Mesenchymal stem cell (in vitro differentiated cells and primary cell): ENCODE measurements at regions not wholly inside any gene's neighbourhood (a gene's known extent, or its start where the extent isn't known, plus 50 kb on each side); places are given as distances from the start of the nearest gene placed in this dataset.
A peak's percentile ranks its signal among the peaks of the same experiment; 100 is the strongest.

Experiments used
- DNase-seq: peaks from one replicate; pipeline ENCODE4 v3.0.0-alpha.2; 2013
- H2AFZ ChIP-seq: one replicate; pipeline ENCODE4 v1.6.1; 2013; ENCODE audit warnings: low read depth, mild to moderate bottlenecking, control low read depth, inconsistent platforms, low read length, moderate library complexity
- H2AK5ac ChIP-seq: 2 replicates; pipeline ENCODE4 v1.6.1; 2013; ENCODE audit warnings: low read length, moderate library complexity, mild to moderate bottlenecking, inconsistent platforms; ENCODE audit not compliant: severe bottlenecking
- H2BK120ac ChIP-seq: one replicate; pipeline ENCODE4 v1.6.1; 2013; ENCODE audit warnings: low read depth, mild to moderate bottlenecking, inconsistent platforms, low read length, moderate library complexity
- H2BK12ac ChIP-seq, 2 experiments: one replicate each; pipeline ENCODE4 v1.6.1; 2013; ENCODE audit warnings: inconsistent platforms in 2 of 2, low read length in 2 of 2, mild to moderate bottlenecking in 2 of 2, moderate library complexity in 2 of 2, control low read depth in 1 of 2
- H2BK15ac ChIP-seq: one replicate; pipeline ENCODE4 v1.6.1; 2013; ENCODE audit warnings: mild to moderate bottlenecking, low read depth, inconsistent platforms; ENCODE audit not compliant: poor library complexity, severe bottlenecking
- H2BK5ac ChIP-seq: 2 replicates; pipeline ENCODE4 v1.6.1; 2013; ENCODE audit warnings: low read depth, mild to moderate bottlenecking, low read length, control low read depth, inconsistent platforms; ENCODE audit not compliant: poor library complexity, severe bottlenecking
- H3K14ac ChIP-seq, 2 experiments: one replicate each; pipeline ENCODE4 v1.6.1; 2013; ENCODE audit warnings: inconsistent platforms in 2 of 2, low read length in 2 of 2, control low read depth in 1 of 2, mild to moderate bottlenecking in 1 of 2, moderate library complexity in 1 of 2
- H3K18ac ChIP-seq, 2 experiments: one replicate each; pipeline ENCODE4 v1.6.1; 2013; ENCODE audit warnings: inconsistent platforms in 2 of 2, low read length in 2 of 2, control low read depth in 1 of 2, low read depth in 1 of 2, mild to moderate bottlenecking in 1 of 2
- H3K23ac ChIP-seq, 2 experiments: one replicate each; pipeline ENCODE4 v1.6.1; 2013; ENCODE audit warnings: inconsistent platforms in 2 of 2, low read length in 2 of 2, mild to moderate bottlenecking in 2 of 2, moderate library complexity in 2 of 2, control low read depth in 1 of 2
- H3K27ac ChIP-seq: 2 replicates; pipeline ENCODE4 v1.5.1; 2013; ENCODE audit warnings: mild to moderate bottlenecking, moderate library complexity, low read length, control low read depth, inconsistent platforms; ENCODE audit not compliant: poor library complexity, severe bottlenecking
- H3K27me3 ChIP-seq, 2 experiments: 2 replicates each; pipeline versions ENCODE4 v1.6.1 to v1.7.0; 2013; ENCODE audit warnings: low read length in 2 of 2, mild to moderate bottlenecking in 2 of 2, moderate library complexity in 2 of 2, control low read depth in 1 of 2, inconsistent platforms in 1 of 2; ENCODE audit not compliant: control insufficient read depth in 1 of 2, insufficient read depth in 1 of 2
- H3K36me3 ChIP-seq, 2 experiments: 2 replicates each; pipeline versions ENCODE4 v1.6.1 to v1.7.0; 2013; ENCODE audit warnings: low read length in 2 of 2, control low read depth in 1 of 2, inconsistent platforms in 1 of 2, low read depth in 1 of 2, mild to moderate bottlenecking in 1 of 2; ENCODE audit not compliant: insufficient read depth in 2 of 2, control insufficient read depth in 1 of 2
- H3K4ac ChIP-seq, 2 experiments: one replicate each; pipeline ENCODE4 v1.6.1; 2013; ENCODE audit warnings: inconsistent platforms in 2 of 2, low read length in 2 of 2, mild to moderate bottlenecking in 2 of 2, moderate library complexity in 2 of 2, control low read depth in 1 of 2, low read depth in 1 of 2
- H3K4me1 ChIP-seq: 2 replicates; pipeline ENCODE4 v1.6.1; 2013; ENCODE audit warnings: low read depth, low read length, control low read depth; ENCODE audit not compliant: control insufficient read depth, insufficient read depth
- H3K4me2 ChIP-seq: 2 replicates; pipeline ENCODE4 v1.6.1; 2013; ENCODE audit warnings: low read length, mild to moderate bottlenecking, inconsistent platforms; ENCODE audit not compliant: poor library complexity, severe bottlenecking
- H3K4me3 ChIP-seq, 2 experiments: 2 replicates each; pipeline versions ENCODE4 v1.5.1 to v1.7.0; 2013; ENCODE audit warnings: low read length in 2 of 2, mild to moderate bottlenecking in 2 of 2, control low read depth in 1 of 2, low read depth in 1 of 2; ENCODE audit not compliant: insufficient read depth in 1 of 2
- H3K79me1 ChIP-seq: replicated peaks from 2 replicates; pipeline ENCODE4 v1.6.1; 2013; ENCODE audit warnings: mild to moderate bottlenecking, control low read depth, low read length, inconsistent platforms; ENCODE audit not compliant: poor library complexity, severe bottlenecking
- H3K9ac ChIP-seq: 2 replicates; pipeline ENCODE4 v1.7.0; 2013; ENCODE audit warnings: mild to moderate bottlenecking, low read length, moderate library complexity
- H3K9me3 ChIP-seq: 2 replicates; pipeline ENCODE4 v1.7.0; 2013; ENCODE audit warnings: mild to moderate bottlenecking, low read length; ENCODE audit not compliant: control insufficient read depth
- H4K8ac ChIP-seq: one replicate; pipeline ENCODE4 v1.6.1; 2013; ENCODE audit warnings: inconsistent platforms, mild to moderate bottlenecking, low read length, moderate library complexity
- H4K91ac ChIP-seq: one replicate; pipeline ENCODE4 v1.6.1; 2013; ENCODE audit warnings: mild to moderate bottlenecking, low read length, inconsistent platforms
- WGBS: methylation state at CpG from one replicate; pipeline ENCODE4 v1.1.7; 2013; ENCODE audit warnings: mixed read lengths; 5-methylcytosine and 5-hydroxymethylcytosine counted together

DNA sequence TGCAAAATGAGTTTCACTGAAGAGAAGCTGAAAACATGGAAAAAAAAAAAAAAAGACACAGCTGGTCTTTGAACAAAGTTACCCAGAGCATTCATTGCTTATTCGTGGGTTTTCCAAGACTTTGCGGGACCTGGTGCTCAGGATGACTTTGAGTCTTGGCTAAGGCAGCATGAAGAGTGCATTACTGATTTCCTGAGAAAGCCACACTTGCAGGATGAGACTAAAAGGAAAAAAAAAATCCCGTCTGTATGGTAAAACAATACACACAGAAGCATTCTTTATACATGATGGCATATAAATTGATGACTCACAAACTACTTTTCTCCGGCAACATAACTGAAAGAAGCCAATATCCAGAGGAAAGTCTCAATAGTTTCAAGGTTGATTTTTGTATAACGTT, 195.4 kb downstream of the SPP2 start:
- Histone ChIP-seq H4K91ac (no peak overlapping the region), H4K8ac (no peak overlapping the region), H3K4me3 (no peak overlapping the region), H3K4me1 (peaks cover 15% of the 10 kb centered on the region), H2AK5ac (peak overlapping the region; percentile 100), H3K18ac (no peak overlapping the region), H2AFZ (no peak overlapping the region), H3K79me1 (peaks cover 18% of the 10 kb centered on the region), H3K27me3 (no peaks in the 10 kb centered on the region), H2BK5ac (peak overlapping the region; percentile 95), H3K4ac (no peak overlapping the region), H3K9me3 (no peaks in the 10 kb centered on the region), H3K9ac (peak overlapping the region; percentile 57), H2BK120ac (no peak overlapping the region), H3K14ac (no peak overlapping the region), H2BK15ac (no peak overlapping the region), H3K36me3 (peaks cover 0 to 9% of the 10 kb centered on the region in 2 experiments), H2BK12ac (no peak overlapping the region), H3K4me2 (no peak overlapping the region), H3K23ac (no peak overlapping the region), H3K27ac (peak overlapping the region; percentile 100)
- 0% methylated on average over 2 of the region's 5 CpGs for WGBS
- peak; percentile 88 for DNase-seq

DNA sequence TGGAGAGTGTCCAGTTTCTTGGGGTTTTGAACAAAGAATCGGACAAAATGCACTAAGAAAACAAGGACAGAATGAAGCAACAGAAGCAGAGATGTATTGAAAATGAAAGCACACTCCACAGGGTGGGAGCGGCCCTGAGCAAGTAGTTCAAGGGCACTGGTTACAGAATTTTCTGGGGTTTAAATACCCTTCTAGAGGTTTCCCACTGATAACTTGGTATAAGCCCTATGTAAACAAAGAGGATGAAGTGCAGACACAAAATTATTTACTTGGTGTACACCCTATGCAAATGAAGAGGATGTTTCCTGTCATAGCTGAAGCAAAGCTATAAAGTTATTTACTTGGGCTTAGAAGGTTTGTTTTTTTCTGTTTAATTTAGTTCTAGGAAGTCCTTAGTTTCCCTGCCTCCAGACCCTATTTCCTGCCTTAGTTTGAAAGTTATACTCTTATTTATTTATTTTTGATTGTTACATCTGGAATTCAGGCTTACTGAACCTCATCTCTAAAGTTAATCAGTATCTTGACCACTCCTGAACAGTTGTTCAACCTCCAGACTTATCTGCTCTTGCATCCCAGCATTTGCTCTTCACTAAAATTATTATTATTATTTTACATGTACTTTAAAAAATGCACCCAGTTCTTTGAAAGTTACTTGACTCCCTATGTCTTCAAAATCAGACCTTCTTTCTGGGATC, 193.5 kb downstream of the SPP2 start:
- Histone ChIP-seq H2AK5ac (peak overlapping the region; percentile 70), H3K9ac (peak overlapping the region; percentile 38), H2BK120ac (no peak overlapping the region), H3K4me3 (no peak overlapping the region), H2AFZ (no peak overlapping the region), H3K9me3 (no peaks in the 10 kb centered on the region), H3K4me1 (peaks cover 13% of the 10 kb centered on the region), H3K36me3 (peaks cover 0 to 9% of the 10 kb centered on the region in 2 experiments), H3K4ac (no peak overlapping the region), H3K23ac (no peak overlapping the region), H3K14ac (no peak overlapping the region), H4K91ac (no peak overlapping the region), H3K4me2 (no peak overlapping the region), H2BK12ac (no peak overlapping the region), H3K27ac (peak overlapping the region; percentile 99), H2BK15ac (no peak overlapping the region), H3K79me1 (peaks cover 18% of the 10 kb centered on the region), H4K8ac (no peak overlapping the region), H3K27me3 (no peaks in the 10 kb centered on the region), H3K18ac (no peak overlapping the region), H2BK5ac (peak overlapping the region; percentile 81)
- 29% methylated on average over 2 of the region's 2 CpGs for WGBS
- DNase-seq = peak; percentile 70

DNA sequence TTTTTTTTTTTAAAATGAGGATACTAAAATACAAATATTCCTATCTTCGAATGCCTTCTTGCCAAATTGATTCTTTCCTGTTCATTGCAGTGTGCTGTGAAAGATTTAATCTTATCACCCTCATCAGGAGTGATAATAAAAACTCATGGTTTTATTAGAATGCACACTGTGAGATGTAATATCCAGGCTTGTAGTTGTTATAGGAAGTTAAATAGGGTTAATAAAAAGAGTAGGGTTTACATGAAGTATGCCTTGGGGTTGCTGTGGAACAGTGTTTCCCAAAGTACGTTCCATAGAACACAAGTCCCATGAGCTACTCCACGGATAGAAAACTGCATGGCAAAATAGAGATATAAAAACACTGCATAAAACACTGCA, 191.9 kb downstream of the SPP2 start:
- Histone ChIP-seq H2BK15ac (no peak overlapping the region), H2AK5ac (no peak overlapping the region), H3K27ac (peak overlapping the region; percentile 99), H4K91ac (no peak overlapping the region), H2BK5ac (peak overlapping the region; percentile 95), H3K27me3 (no peaks in the 10 kb centered on the region), H3K4me2 (no peak overlapping the region), H3K9me3 (no peaks in the 10 kb centered on the region), H2AFZ (no peak overlapping the region), H3K79me1 (peaks cover 4% of the 10 kb centered on the region), H3K36me3 (peaks cover 0 to 3% of the 10 kb centered on the region in 2 experiments), H3K14ac (no peak overlapping the region), H2BK120ac (no peak overlapping the region), H3K23ac (no peak overlapping the region), H2BK12ac (no peak overlapping the region), H3K9ac (peak overlapping the region; percentile 33), H4K8ac (no peak overlapping the region), H3K4me1 (peaks cover 7% of the 10 kb centered on the region), H3K18ac (no peak overlapping the region), H3K4ac (no peak overlapping the region), H3K4me3 (no peak overlapping the region)
- DNase-seq = no peak
- WGBS = 93% methylated on average over 2 of the region's 3 CpGs

DNA sequence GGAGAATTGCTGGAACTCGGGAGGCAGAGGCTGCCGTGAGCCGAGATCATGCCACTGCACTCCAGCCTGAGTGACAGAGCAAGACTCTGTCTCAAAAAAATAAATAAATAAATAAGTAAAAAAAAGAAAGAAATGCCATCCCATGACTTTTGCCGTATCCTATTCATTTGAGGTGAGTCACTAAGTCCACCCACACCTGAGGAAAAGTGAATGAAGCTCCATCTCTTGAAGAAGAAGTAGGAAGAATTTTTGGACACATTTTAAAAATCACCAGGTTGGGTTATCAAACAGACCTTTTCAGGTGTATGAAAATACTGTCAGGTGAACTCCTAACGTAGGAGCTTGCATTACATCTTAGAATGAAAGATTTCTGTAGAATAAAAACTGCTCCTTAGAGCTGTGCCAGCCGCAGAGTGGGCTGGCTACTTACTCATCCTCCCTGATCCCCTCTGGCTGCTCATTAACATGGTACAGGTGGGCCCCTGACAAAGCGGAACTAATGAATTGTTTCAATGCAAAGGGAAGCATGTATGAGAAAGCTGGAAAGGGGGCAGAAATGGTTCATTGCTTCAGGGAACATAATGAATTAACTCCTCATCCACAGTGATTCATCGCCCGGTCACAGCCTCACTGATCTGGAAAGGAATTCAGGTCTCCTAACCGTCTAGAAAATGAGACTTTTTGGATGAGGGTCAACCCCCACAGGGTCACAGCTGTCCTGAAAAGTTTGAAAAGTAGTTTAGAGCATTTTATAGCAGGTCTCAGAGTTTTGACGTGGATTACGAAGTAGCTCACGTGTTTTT, 191.4 kb downstream of the SPP2 start:
- H3K79me1 ChIP-seq = no peaks in the 10 kb centered on the region
- H2AK5ac ChIP-seq = peak overlapping the region; percentile 23
- no peak overlapping the region for H3K4me2 ChIP-seq
- H2BK12ac ChIP-seq = peak overlapping the region in 1 of 2 experiments; percentile 14
- H2BK5ac ChIP-seq = peak overlapping the region; percentile 80
- DNase-seq = peak; percentile 65
- peak overlapping the region; percentile 99 for H3K27ac ChIP-seq
- H2BK15ac ChIP-seq = no peak overlapping the region
- peak overlapping the region; percentile 30 to 37 for H3K18ac ChIP-seq
- H3K4ac ChIP-seq = no peak overlapping the region
- peaks cover 3% of the 10 kb centered on the region for H3K4me1 ChIP-seq
- H3K36me3 ChIP-seq = no peaks in the 10 kb centered on the region
- WGBS = 53% methylated on average over 6 of the region's 13 CpGs
- H3K27me3 ChIP-seq = no peaks in the 10 kb centered on the region
- no peaks in the 10 kb centered on the region for H3K9me3 ChIP-seq
- no peak overlapping the region for H3K4me3 ChIP-seq
- no peak overlapping the region for H3K14ac ChIP-seq
- no peak overlapping the region for H3K23ac ChIP-seq
- no peak overlapping the region for H2AFZ ChIP-seq
- peak overlapping the region; percentile 33 for H3K9ac ChIP-seq
- H4K91ac ChIP-seq = no peak overlapping the region
- H4K8ac ChIP-seq = peak overlapping the region; percentile 9
- peak overlapping the region; percentile 43 for H2BK120ac ChIP-seq
